ENCODE measurements at regions not wholly inside any gene's neighbourhood (a gene's known extent, or its start where the extent isn't known, plus 50 kb on each side); places are given as distances from the start of the nearest gene placed in this dataset.

- H3K4me1 ChIP-seq, result no peaks in the 10 kb centered on the region
- H3K27ac ChIP-seq, result no peak overlapping the region
- H3K36me3 ChIP-seq, result no peaks in the 10 kb centered on the region
- H3K4me3 ChIP-seq, result no peak overlapping the region
- 33% methylated on average over 8 of the region's 8 CpGs for WGBS
- DNase-seq (ENCODE audit: low spot score in 2 of 2), result no peak
- peaks cover 3% of the 10 kb centered on the region for H3K9me3 ChIP-seq
- H3K27me3 ChIP-seq, result no peaks in the 10 kb centered on the region
- no peak for TF ChIP-seq CTCF (IDR thresholded peaks at IDR 0.05)
- no peak for TF ChIP-seq POLR2AphosphoS5 (IDR thresholded peaks at IDR 0.05)
- no peak for TF ChIP-seq POLR2A (IDR thresholded peaks at IDR 0.05)
- no peak for TF ChIP-seq EP300 (IDR thresholded peaks at IDR 0.05)
These were observed 514.3 kb upstream of the ADARB2 start for GRCh38 chr10:2251631-2252030.

- WGBS, result 83% methylated on average over 5 of the region's 5 CpGs
- Histone ChIP-seq H3K36me3 (no peaks in the 10 kb centered on the region), H3K4me3 (no peak overlapping the region), H3K4me1 (no peaks in the 10 kb centered on the region), H3K27ac (no peak overlapping the region), H3K27me3 (no peaks in the 10 kb centered on the region), H3K9me3 (peaks cover 6% of the 10 kb centered on the region)
- DNase-seq (ENCODE audit: low spot score in 2 of 2), result no peak
- TF ChIP-seq EP300 (IDR thresholded peaks at IDR 0.05), result no peak
These were observed 509.4 kb upstream of the ADARB2 start for GRCh38 chr10:2246747-2247146.

- Histone ChIP-seq H3K27ac (no peak overlapping the region), H3K36me3 (no peaks in the 10 kb centered on the region), H3K4me1 (no peaks in the 10 kb centered on the region), H3K4me3 (no peak overlapping the region), H3K9me3 (peaks cover 6% of the 10 kb centered on the region), H3K27me3 (no peaks in the 10 kb centered on the region)
- DNase-seq (ENCODE audit: low spot score in 2 of 2), result no peak
- no peak for TF ChIP-seq POLR2A (IDR thresholded peaks at IDR 0.05)
- TF ChIP-seq POLR2AphosphoS5 (IDR thresholded peaks at IDR 0.05), result no peak
- TF ChIP-seq EP300 (IDR thresholded peaks at IDR 0.05), result no peak
- TF ChIP-seq CTCF (IDR thresholded peaks at IDR 0.05), result no peak
- 93% methylated on average over 5 of the region's 5 CpGs for WGBS
These were observed 508.3 kb upstream of the ADARB2 start for GRCh38 chr10:2245580-2245979.

GRCh38 chr10:2244471-2244870, 507.1 kb upstream of the ADARB2 start:
- 93% methylated on average over 12 of the region's 12 CpGs for WGBS
- Histone ChIP-seq H3K4me1 (no peaks in the 10 kb centered on the region), H3K36me3 (no peaks in the 10 kb centered on the region), H3K9me3 (peaks cover 5% of the 10 kb centered on the region), H3K27ac (no peak overlapping the region), H3K27me3 (no peaks in the 10 kb centered on the region), H3K4me3 (no peak overlapping the region)
- TF ChIP-seq POLR2AphosphoS5 (IDR thresholded peaks at IDR 0.05) (no peak), POLR2A (IDR thresholded peaks at IDR 0.05) (no peak), EP300 (IDR thresholded peaks at IDR 0.05) (no peak), CTCF (IDR thresholded peaks at IDR 0.05) (no peak)
- no peak for DNase-seq (ENCODE audit: low spot score in 2 of 2)

- no peaks in the 10 kb centered on the region for H3K36me3 ChIP-seq
- H3K4me1 ChIP-seq, result no peaks in the 10 kb centered on the region
- peaks cover 4% of the 10 kb centered on the region for H3K9me3 ChIP-seq
- no peak for DNase-seq (ENCODE audit: low spot score in 2 of 2)
- H3K27me3 ChIP-seq, result no peaks in the 10 kb centered on the region
- no peak for TF ChIP-seq POLR2A (IDR thresholded peaks at IDR 0.05)
- no peak for TF ChIP-seq POLR2AphosphoS5 (IDR thresholded peaks at IDR 0.05)
- TF ChIP-seq CTCF (IDR thresholded peaks at IDR 0.05), result no peak
- 67% methylated on average over 5 of the region's 5 CpGs for WGBS
- no peak overlapping the region for H3K27ac ChIP-seq
- H3K4me3 ChIP-seq, result no peak overlapping the region
These were observed 499.6 kb upstream of the ADARB2 start for GRCh38 chr10:2236876-2237275.

- H3K9me3 ChIP-seq, result peaks cover 1% of the 10 kb centered on the region
- 81% methylated on average over 11 of the region's 11 CpGs for WGBS
- no peaks in the 10 kb centered on the region for H3K4me1 ChIP-seq
- no peaks in the 10 kb centered on the region for H3K36me3 ChIP-seq
- no peak overlapping the region for H3K27ac ChIP-seq
- no peaks in the 10 kb centered on the region for H3K27me3 ChIP-seq
- DNase-seq (ENCODE audit: low spot score in 2 of 2), result no peak
- no peak overlapping the region for H3K4me3 ChIP-seq
- TF ChIP-seq POLR2AphosphoS5 (IDR thresholded peaks at IDR 0.05) (no peak), CTCF (IDR thresholded peaks at IDR 0.05) (no peak), EP300 (IDR thresholded peaks at IDR 0.05) (no peak), POLR2A (IDR thresholded peaks at IDR 0.05) (no peak)
These were observed 495.2 kb upstream of the ADARB2 start for GRCh38 chr10:2232479-2232878.

All from suprapubic skin (tissue), 4 donors.